ENCODE measurements at regions not wholly inside any gene's neighbourhood (a gene's known extent, or its start where the extent isn't known, plus 50 kb on each side); places are given as distances from the start of the nearest gene placed in this dataset.

DNA sequence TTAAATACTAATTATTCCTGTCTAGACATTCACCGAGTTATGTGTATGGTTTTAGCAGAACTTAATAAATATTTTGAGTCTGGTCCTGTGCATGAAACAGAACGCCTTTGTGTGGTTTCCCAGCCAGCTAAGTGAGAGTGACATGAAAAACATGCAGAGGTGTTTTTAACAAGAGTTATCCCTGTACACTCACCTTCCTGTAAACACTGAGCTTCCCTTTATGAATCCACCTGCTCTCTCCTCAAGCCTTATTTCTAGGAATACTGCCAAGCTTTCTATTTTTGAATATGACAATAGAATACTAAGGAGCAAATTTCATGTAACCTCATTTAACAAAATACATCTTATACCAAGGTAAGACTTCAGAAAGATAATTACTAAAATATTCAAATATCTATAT, 270.3 kb upstream of the CTSO start:
- no peak for DNase-seq (ENCODE audit: low spot score in 2 of 2, unreplicated experiment in 2 of 2)
- Mint-ChIP-seq H3K27ac (no peak overlapping the region), H3K36me3 (peaks cover 5% of the 10 kb centered on the region), H3K4me3 (no peak overlapping the region), H3K9me3 (peaks cover 13% of the 10 kb centered on the region), H3K4me1 (no peaks in the 10 kb centered on the region), H3K27me3 (ENCODE audit: low read depth) (no peaks in the 10 kb centered on the region)
- TF ChIP-seq, protein P1, sequence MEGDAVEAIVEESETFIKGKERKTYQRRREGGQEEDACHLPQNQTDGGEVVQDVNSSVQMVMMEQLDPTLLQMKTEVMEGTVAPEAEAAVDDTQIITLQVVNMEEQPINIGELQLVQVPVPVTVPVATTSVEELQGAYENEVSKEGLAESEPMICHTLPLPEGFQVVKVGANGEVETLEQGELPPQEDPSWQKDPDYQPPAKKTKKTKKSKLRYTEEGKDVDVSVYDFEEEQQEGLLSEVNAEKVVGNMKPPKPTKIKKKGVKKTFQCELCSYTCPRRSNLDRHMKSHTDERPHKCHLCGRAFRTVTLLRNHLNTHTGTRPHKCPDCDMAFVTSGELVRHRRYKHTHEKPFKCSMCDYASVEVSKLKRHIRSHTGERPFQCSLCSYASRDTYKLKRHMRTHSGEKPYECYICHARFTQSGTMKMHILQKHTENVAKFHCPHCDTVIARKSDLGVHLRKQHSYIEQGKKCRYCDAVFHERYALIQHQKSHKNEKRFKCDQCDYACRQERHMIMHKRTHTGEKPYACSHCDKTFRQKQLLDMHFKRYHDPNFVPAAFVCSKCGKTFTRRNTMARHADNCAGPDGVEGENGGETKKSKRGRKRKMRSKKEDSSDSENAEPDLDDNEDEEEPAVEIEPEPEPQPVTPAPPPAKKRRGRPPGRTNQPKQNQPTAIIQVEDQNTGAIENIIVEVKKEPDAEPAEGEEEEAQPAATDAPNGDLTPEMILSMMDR (IDR thresholded peaks at IDR 0.05; ENCODE audit: unreplicated experiment) = no peak

DNA sequence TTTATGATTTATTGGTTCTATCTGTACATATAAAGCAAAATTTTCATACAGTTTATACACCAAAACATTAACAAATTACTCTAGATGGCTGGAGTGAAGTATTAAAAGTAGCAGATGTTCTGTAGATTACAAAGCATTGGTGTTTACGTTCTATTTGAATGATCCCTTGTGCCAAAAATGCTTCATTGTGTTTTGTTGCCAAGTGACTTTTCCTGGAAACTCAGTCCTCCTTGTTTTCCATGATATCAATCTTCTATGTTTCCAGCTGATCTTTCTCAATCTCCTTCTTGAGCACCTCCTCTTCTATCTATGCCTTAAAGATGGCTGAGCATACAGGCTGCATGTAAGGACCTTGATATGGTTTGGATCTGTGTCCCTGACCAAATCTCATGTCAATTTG, 263.6 kb upstream of the CTSO start:
- TF ChIP-seq, protein P1 (IDR thresholded peaks at IDR 0.05; ENCODE audit: unreplicated experiment) = no peak
- Mint-ChIP-seq H3K27ac (no peak overlapping the region), H3K4me3 (no peak overlapping the region), H3K4me1 (no peaks in the 10 kb centered on the region), H3K27me3 (ENCODE audit: low read depth) (no peaks in the 10 kb centered on the region), H3K9me3 (peaks cover 25% of the 10 kb centered on the region), H3K36me3 (peaks cover 11% of the 10 kb centered on the region)
- no peak for DNase-seq (ENCODE audit: low spot score in 2 of 2, unreplicated experiment in 2 of 2)

DNA sequence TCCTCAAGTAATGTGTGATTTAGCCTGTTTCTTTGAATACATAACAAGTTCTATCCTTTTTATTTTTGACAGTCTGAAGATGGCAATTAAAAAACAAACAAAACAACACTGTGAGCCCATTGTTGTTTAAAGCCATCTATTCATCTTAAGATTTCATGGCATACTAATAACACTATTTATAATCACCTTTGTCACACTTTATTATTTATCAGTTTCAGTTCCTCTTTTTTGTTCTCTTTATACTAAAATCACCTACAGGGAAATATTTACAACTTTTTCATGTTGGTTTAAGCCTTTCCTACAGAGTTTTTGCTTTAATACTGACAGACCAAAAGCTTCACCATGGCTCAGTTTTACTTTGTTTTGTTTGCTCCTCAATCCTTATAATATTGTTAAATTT, 247.4 kb upstream of the CTSO start:
- no peaks in the 10 kb centered on the region for H3K36me3 Mint-ChIP-seq
- TF ChIP-seq, protein P1 (IDR thresholded peaks at IDR 0.05; ENCODE audit: unreplicated experiment) = no peak
- H3K27ac Mint-ChIP-seq = no peak overlapping the region
- no peak overlapping the region for H3K4me3 Mint-ChIP-seq
- H3K27me3 Mint-ChIP-seq (ENCODE audit: low read depth) = no peaks in the 10 kb centered on the region
- H3K4me1 Mint-ChIP-seq = peaks cover 5% of the 10 kb centered on the region
- no peak for DNase-seq (ENCODE audit: low spot score in 2 of 2, unreplicated experiment in 2 of 2)
- H3K9me3 Mint-ChIP-seq = peaks cover 6% of the 10 kb centered on the region

DNA sequence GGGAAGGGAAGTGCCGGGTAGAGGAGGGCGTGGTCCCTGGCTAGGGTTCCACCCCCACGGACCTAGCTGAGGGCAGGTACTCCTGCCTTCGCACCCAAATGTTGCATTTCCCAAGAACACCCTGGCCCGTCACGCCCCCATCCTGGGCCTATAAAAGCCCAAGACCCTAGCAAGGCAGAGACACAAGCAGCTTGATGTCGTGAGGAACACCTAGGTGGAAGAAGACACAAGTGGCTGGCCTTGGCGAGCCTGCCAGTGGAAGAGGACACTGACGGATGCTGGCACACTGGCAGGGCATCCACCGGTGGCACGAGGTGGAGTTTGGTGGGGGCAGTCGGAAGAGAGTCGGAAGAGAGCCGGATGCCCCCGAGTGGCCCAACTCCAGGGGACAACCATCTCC, 244.8 kb upstream of the CTSO start:
- TF ChIP-seq, protein P1 (IDR thresholded peaks at IDR 0.05; ENCODE audit: unreplicated experiment) = no peak
- Mint-ChIP-seq H3K36me3 (no peaks in the 10 kb centered on the region), H3K9me3 (peaks cover 6% of the 10 kb centered on the region), H3K27me3 (ENCODE audit: low read depth) (no peaks in the 10 kb centered on the region), H3K4me3 (no peak overlapping the region), H3K4me1 (peaks cover 15% of the 10 kb centered on the region), H3K27ac (no peak overlapping the region)
- no peak for DNase-seq (ENCODE audit: low spot score in 2 of 2, unreplicated experiment in 2 of 2)

DNA sequence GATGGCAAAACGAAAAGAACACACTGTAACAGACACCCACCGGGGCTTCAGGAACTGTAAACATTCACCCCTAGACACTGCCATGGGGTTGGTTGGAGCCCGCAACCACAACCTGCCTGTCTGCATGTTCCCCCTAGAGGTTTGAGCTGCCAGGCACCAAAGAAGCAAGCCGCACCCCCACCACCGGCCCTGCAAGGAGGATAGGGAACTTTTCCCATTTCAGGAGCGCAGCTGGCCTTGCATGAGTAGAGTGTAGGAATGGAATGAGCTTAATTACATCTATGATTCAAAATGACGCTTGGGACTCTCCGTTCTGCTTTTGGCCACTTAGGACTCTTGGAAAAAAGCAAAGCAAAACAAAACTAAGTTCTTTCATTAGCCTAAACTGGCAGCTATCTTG, 243.6 kb upstream of the CTSO start:
- Mint-ChIP-seq H3K36me3 (no peaks in the 10 kb centered on the region), H3K4me3 (no peak overlapping the region), H3K27ac (no peak overlapping the region), H3K9me3 (peaks cover 6% of the 10 kb centered on the region), H3K27me3 (ENCODE audit: low read depth) (no peaks in the 10 kb centered on the region), H3K4me1 (peaks cover 28% of the 10 kb centered on the region)
- DNase-seq (ENCODE audit: low spot score in 2 of 2, unreplicated experiment in 2 of 2) = no peak
- TF ChIP-seq, protein P1 (IDR thresholded peaks at IDR 0.05; ENCODE audit: unreplicated experiment) = no peak

DNA sequence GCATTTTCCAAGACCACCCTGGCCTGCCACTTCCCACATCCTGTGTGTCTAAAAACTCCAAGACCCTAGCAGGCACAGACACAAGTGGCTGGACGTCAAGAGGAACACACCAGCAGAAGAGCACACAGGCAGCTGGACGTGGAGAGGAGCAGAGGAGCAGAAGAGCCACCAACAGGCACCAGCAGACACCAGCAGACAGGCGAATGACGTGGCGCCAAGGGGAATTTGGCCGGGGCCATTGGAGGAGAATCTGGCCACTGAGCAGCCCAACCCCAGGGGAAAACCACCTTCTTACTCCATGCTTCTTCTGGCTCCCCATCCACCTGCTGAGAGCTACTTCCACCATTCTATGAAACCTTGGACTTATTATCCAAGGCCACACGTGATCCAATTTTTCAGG, 243.1 kb upstream of the CTSO start:
- TF ChIP-seq, protein P1 (IDR thresholded peaks at IDR 0.05; ENCODE audit: unreplicated experiment) = no peak
- H3K27ac Mint-ChIP-seq = no peak overlapping the region
- no peak overlapping the region for H3K4me3 Mint-ChIP-seq
- H3K4me1 Mint-ChIP-seq = peaks cover 33% of the 10 kb centered on the region
- no peaks in the 10 kb centered on the region for H3K27me3 Mint-ChIP-seq (ENCODE audit: low read depth)
- peaks cover 6% of the 10 kb centered on the region for H3K9me3 Mint-ChIP-seq
- no peaks in the 10 kb centered on the region for H3K36me3 Mint-ChIP-seq
- no peak for DNase-seq (ENCODE audit: low spot score in 2 of 2, unreplicated experiment in 2 of 2)

Measured in mesothelial cell of epicardium (in vitro differentiated cells).